Suprapubic skin (tissue), 4 donors: ENCODE measurements at regions not wholly inside any gene's neighbourhood (a gene's known extent, or its start where the extent isn't known, plus 50 kb on each side); places are given as distances from the start of the nearest gene placed in this dataset.

Experiments
- DNase-seq, 2 donors: peaks; one replicate each; pipeline ENCODE4 v3.0.0-alpha.2; 2019; ENCODE audit warnings: low spot score in 2 of 2
- H3K27ac ChIP-seq: fragments of 200-600 bp; sonication (generic); one replicate; pipeline ENCODE4 v1.5.1; 2019
- H3K27me3 ChIP-seq: fragments of 200-600 bp; sonication (generic); one replicate; pipeline ENCODE4 v1.5.1; 2019
- H3K36me3 ChIP-seq: fragments of 200-600 bp; sonication (generic); one replicate; pipeline ENCODE4 v1.5.1; 2019
- H3K4me1 ChIP-seq: fragments of 200-600 bp; sonication (generic); one replicate; pipeline ENCODE4 v1.5.1; 2019
- H3K4me3 ChIP-seq: fragments of 200-600 bp; sonication (generic); one replicate; pipeline ENCODE4 v1.5.1; 2019; ENCODE audit warnings: mild to moderate bottlenecking
- H3K9me3 ChIP-seq: fragments of 200-600 bp; sonication (generic); one replicate; pipeline ENCODE4 v1.5.1; 2019
- CTCF ChIP-seq, 2 donors: fragments of 200-600 bp in 1 of 2; fragments of 450-650 bp in 1 of 2; sonication (generic) in 1 of 2; IDR thresholded peaks; one replicate each; pipeline ENCODE4 v1.5.1; 2016 to 2019; ENCODE audit warnings: antibody characterized with exemption in 2 of 2, mild to moderate bottlenecking in 1 of 2, moderate library complexity in 1 of 2
- EP300 ChIP-seq: sonication (generic); formaldehyde crosslinking; IDR thresholded peaks from one replicate; pipeline ENCODE4 v1.6.1; 2017; ENCODE audit warnings: antibody characterized with exemption
- POLR2A ChIP-seq, 2 donors: fragments of 450-650 bp; IDR thresholded peaks; one replicate each; pipeline ENCODE4 v1.6.1; 2017; ENCODE audit warnings: antibody characterized with exemption in 2 of 2, mild to moderate bottlenecking in 2 of 2, moderate library complexity in 2 of 2
- POLR2AphosphoS5 ChIP-seq, 3 donors: sonication (generic); formaldehyde crosslinking; IDR thresholded peaks; one replicate each; pipeline ENCODE4 v1.6.1; 2017; ENCODE audit warnings: antibody characterized with exemption in 3 of 3
- WGBS: methylation state at CpG from one replicate; pipeline ENCODE4 v1.1.5; 2018; 5-methylcytosine and 5-hydroxymethylcytosine counted together

GRCh38 chr3:43997788-43998369 lies 243.8 kb upstream of the TOPAZ1 start:
- WGBS, result 4% methylated on average over 15 of the region's 33 CpGs
- no peak overlapping the region for H3K27ac ChIP-seq
- peaks cover 99% of the 10 kb centered on the region for H3K27me3 ChIP-seq
- no peaks in the 10 kb centered on the region for H3K9me3 ChIP-seq
- H3K4me3 ChIP-seq, result peak overlapping the region; percentile 61
- TF ChIP-seq EP300, result no peak
- TF ChIP-seq POLR2A (IDR thresholded peaks at IDR 0.05), result no peak
- TF ChIP-seq CTCF (IDR thresholded peaks at IDR 0.05), result no peak
- TF ChIP-seq POLR2AphosphoS5 (IDR thresholded peaks at IDR 0.05), result no peak
- no peak for DNase-seq
- peaks cover 52% of the 10 kb centered on the region for H3K4me1 ChIP-seq
- no peaks in the 10 kb centered on the region for H3K36me3 ChIP-seq

GRCh38 chr3:43998370-43998835 lies 243.3 kb upstream of the TOPAZ1 start:
- no peak for DNase-seq
- H3K27ac ChIP-seq, result no peak overlapping the region
- peaks cover 52% of the 10 kb centered on the region for H3K4me1 ChIP-seq
- peak overlapping the region; percentile 61 for H3K4me3 ChIP-seq
- H3K27me3 ChIP-seq, result peaks cover 96% of the 10 kb centered on the region
- H3K9me3 ChIP-seq, result no peaks in the 10 kb centered on the region
- H3K36me3 ChIP-seq, result no peaks in the 10 kb centered on the region
- no peak for TF ChIP-seq CTCF (IDR thresholded peaks at IDR 0.05)
- TF ChIP-seq POLR2AphosphoS5 (IDR thresholded peaks at IDR 0.05), result no peak
- WGBS, result 0% methylated on average over 8 of the region's 25 CpGs

GRCh38 chr3:43998836-43999727 lies 242.6 kb upstream of the TOPAZ1 start:
- 5% methylated on average over 21 of the region's 93 CpGs for WGBS
- no peaks in the 10 kb centered on the region for H3K36me3 ChIP-seq
- H3K4me1 ChIP-seq, result peaks cover 52% of the 10 kb centered on the region
- no peak overlapping the region for H3K27ac ChIP-seq
- TF ChIP-seq EP300, result no peak
- no peak for TF ChIP-seq CTCF (IDR thresholded peaks at IDR 0.05)
- TF ChIP-seq POLR2AphosphoS5 (IDR thresholded peaks at IDR 0.05), result no peak
- TF ChIP-seq POLR2A (IDR thresholded peaks at IDR 0.05), result no peak
- no peak for DNase-seq
- no peaks in the 10 kb centered on the region for H3K9me3 ChIP-seq
- peak overlapping the region; percentile 61 for H3K4me3 ChIP-seq
- peaks cover 94% of the 10 kb centered on the region for H3K27me3 ChIP-seq

GRCh38 chr3:43999728-44000319 lies 241.9 kb upstream of the TOPAZ1 start:
- 74% methylated on average over 7 of the region's 7 CpGs for WGBS
- no peak for DNase-seq
- Histone ChIP-seq H3K36me3 (no peaks in the 10 kb centered on the region), H3K4me1 (peaks cover 50% of the 10 kb centered on the region), H3K4me3 (peak overlapping the region; percentile 61), H3K9me3 (no peaks in the 10 kb centered on the region), H3K27ac (no peak overlapping the region), H3K27me3 (peaks cover 94% of the 10 kb centered on the region)
- TF ChIP-seq CTCF (IDR thresholded peaks at IDR 0.05) (no peak), POLR2A (IDR thresholded peaks at IDR 0.05) (no peak), EP300 (no peak), POLR2AphosphoS5 (IDR thresholded peaks at IDR 0.05) (no peak)

GRCh38 chr3:44000586-44000985 lies 241.1 kb upstream of the TOPAZ1 start:
- Histone ChIP-seq H3K36me3 (no peaks in the 10 kb centered on the region), H3K27ac (no peak overlapping the region), H3K4me3 (no peak overlapping the region), H3K27me3 (peaks cover 93% of the 10 kb centered on the region), H3K9me3 (no peaks in the 10 kb centered on the region), H3K4me1 (peaks cover 42% of the 10 kb centered on the region)
- TF ChIP-seq POLR2AphosphoS5 (IDR thresholded peaks at IDR 0.05) (no peak), CTCF (IDR thresholded peaks at IDR 0.05) (no peak), EP300 (no peak), POLR2A (IDR thresholded peaks at IDR 0.05) (no peak)
- no peak for DNase-seq
- 53% methylated on average over 3 of the region's 3 CpGs for WGBS
